Left lung (tissue), 4 donors: ENCODE measurements at regions not wholly inside any gene's neighbourhood (a gene's known extent, or its start where the extent isn't known, plus 50 kb on each side); places are given as distances from the start of the nearest gene placed in this dataset.
A peak's percentile ranks its signal among the peaks of the same experiment; 100 is the strongest.

Experiments
- ATAC-seq: fragments of 200-7000 bp; cut with Tn5 transposase; one replicate; pipeline ENCODE4 v1.9.1; 2020; ENCODE audit warnings: moderate library complexity
- DNase-seq, 4 donors: peaks; one replicate each; pipeline ENCODE4 v3.0.0-alpha.2; 2013 to 2020
- H3K27ac ChIP-seq, 2 donors: fragments of 200-600 bp; sonication (generic) in 1 of 2; one replicate each; pipeline versions ENCODE4 v1.5.0 to v1.8.0; 2020 to 2021
- H3K27me3 ChIP-seq, 2 donors: fragments of 200-600 bp; sonication (generic) in 1 of 2; one replicate each; pipeline versions ENCODE4 v1.5.0 to v1.8.0; 2020 to 2021
- H3K36me3 ChIP-seq, 2 donors: fragments of 200-600 bp; sonication (generic) in 1 of 2; one replicate each; pipeline versions ENCODE4 v1.5.0 to v1.8.0; 2020 to 2021
- H3K4me1 ChIP-seq, 2 donors: fragments of 200-600 bp; one replicate each; pipeline ENCODE4 v1.8.0; 2021
- H3K4me3 ChIP-seq, 2 donors: fragments of 200-600 bp; sonication (generic) in 1 of 2; one replicate each; pipeline versions ENCODE4 v1.5.0 to v1.8.0; 2020 to 2021; ENCODE audit warnings: mild to moderate bottlenecking in 1 of 2
- H3K9me3 ChIP-seq, 2 donors: fragments of 200-600 bp; sonication (generic) in 1 of 2; one replicate each; pipeline versions ENCODE4 v1.5.0 to v1.8.0; 2020 to 2021
- intact Hi-C, 2 donors: fragments of 100-400 bp; cut with DNase I; formaldehyde crosslinking; loops; one replicate each; pipeline versions ENCODE4 v1.11.2 to v1.14.2; 2022
- TF ChIP-seq, protein P1 (sequence below), 2 donors: fragments of 200-600 bp; sonication (generic) in 1 of 2; IDR thresholded peaks; one replicate each; pipeline versions ENCODE4 v1.5.0 to v1.8.0; 2021; ENCODE audit warnings: antibody characterized with exemption in 2 of 2
- donor health status: DM: no; HTN: yes; CAD: no.
- donor health status: DM: no; HTN: no; CAD: no.

DNA sequence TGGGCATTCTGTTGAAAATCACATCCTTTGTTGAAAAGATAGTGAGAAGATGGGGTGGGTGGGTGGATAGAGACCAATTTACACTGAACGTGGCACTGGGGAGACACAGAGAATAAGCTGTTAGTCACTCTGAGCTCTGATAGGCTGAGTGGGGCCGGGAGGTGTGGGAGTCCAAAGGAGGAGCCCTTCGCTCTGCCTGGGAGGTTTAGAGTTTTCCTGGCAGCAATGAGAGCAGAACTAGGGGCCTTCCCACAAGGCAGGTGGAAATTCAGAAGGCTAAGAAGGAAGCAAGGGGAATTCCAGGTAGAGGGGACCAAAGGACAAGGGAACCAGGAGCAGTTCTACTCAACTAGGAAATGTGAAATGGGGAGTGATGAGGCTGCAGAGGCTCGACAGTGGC, 272.7 kb downstream of the RPLP1 start:
- ATAC-seq, result no peak
- no peaks in the 10 kb centered on the region for H3K36me3 ChIP-seq
- H3K4me1 ChIP-seq, result peaks cover 4 to 91% of the 10 kb centered on the region in 2 donors
- H3K27me3 ChIP-seq, result no peaks in the 10 kb centered on the region
- no peaks in the 10 kb centered on the region for H3K9me3 ChIP-seq
- intact Hi-C loops, result no loop called here
- H3K4me3 ChIP-seq, result no peak overlapping the region
- H3K27ac ChIP-seq, result peak overlapping the region; percentile 19 to 91
- TF ChIP-seq, protein P1, sequence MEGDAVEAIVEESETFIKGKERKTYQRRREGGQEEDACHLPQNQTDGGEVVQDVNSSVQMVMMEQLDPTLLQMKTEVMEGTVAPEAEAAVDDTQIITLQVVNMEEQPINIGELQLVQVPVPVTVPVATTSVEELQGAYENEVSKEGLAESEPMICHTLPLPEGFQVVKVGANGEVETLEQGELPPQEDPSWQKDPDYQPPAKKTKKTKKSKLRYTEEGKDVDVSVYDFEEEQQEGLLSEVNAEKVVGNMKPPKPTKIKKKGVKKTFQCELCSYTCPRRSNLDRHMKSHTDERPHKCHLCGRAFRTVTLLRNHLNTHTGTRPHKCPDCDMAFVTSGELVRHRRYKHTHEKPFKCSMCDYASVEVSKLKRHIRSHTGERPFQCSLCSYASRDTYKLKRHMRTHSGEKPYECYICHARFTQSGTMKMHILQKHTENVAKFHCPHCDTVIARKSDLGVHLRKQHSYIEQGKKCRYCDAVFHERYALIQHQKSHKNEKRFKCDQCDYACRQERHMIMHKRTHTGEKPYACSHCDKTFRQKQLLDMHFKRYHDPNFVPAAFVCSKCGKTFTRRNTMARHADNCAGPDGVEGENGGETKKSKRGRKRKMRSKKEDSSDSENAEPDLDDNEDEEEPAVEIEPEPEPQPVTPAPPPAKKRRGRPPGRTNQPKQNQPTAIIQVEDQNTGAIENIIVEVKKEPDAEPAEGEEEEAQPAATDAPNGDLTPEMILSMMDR (IDR thresholded peaks at IDR 0.05), result no peak
- DNase-seq, result no peak

GRCh38 chr15:69725957-69726356, 273.3 kb downstream of the RPLP1 start:
- intact Hi-C loops, result no loop called here
- ATAC-seq (peak; percentile 45), DNase-seq (peak in 2 of 4 donors; percentile 43 to 82)
- no peaks in the 10 kb centered on the region for H3K27me3 ChIP-seq
- no peaks in the 10 kb centered on the region for H3K9me3 ChIP-seq
- TF ChIP-seq, protein P1 (IDR thresholded peaks at IDR 0.05), result peak in 1 of 2 donors; percentile 34
- H3K4me3 ChIP-seq, result no peak overlapping the region
- peak overlapping the region; percentile 19 to 91 for H3K27ac ChIP-seq
- peaks cover 3 to 91% of the 10 kb centered on the region in 2 donors for H3K4me1 ChIP-seq
- no peaks in the 10 kb centered on the region for H3K36me3 ChIP-seq

GRCh38 chr15:69727121-69727924, 274.7 kb downstream of the RPLP1 start:
- ATAC-seq, result no peak

DNA sequence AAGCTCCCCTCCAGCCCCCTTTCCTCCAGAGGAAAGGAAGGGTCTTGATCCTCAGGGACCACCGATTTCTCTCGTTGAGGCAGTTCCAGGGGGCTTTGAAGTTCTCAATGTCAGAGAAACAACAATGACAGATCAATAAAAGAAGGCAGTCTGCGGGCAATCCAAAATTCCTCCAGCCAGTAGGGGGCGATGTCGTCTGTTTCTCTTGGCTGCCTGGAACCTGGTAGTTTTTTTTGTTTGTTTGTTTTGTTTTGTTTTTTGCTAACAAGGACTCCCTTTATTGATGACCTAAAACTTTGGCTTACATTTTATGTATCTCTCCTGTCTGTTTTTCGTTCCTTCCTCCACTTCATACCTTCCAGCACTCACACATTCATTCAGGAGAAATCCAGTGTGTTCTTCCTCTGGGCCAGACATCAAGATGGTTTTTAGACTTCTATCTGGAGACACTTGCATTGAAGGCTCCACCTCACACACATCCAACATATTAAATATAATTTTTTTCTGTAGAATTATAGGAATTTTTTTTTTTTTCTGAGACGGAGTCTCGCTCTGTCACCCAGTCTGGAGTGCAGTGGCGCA, 276.6 kb downstream of the RPLP1 start:
- no peak overlapping the region for H3K27ac ChIP-seq
- DNase-seq, result no peak
- peaks cover 0 to 60% of the 10 kb centered on the region in 2 donors for H3K4me1 ChIP-seq
- intact Hi-C loops, result no loop called here
- no peak for ATAC-seq
- H3K4me3 ChIP-seq, result no peak overlapping the region
- TF ChIP-seq, protein P1 (IDR thresholded peaks at IDR 0.05), result peak; percentile 64 to 80
- no peaks in the 10 kb centered on the region for H3K27me3 ChIP-seq
- H3K36me3 ChIP-seq, result no peaks in the 10 kb centered on the region
- H3K9me3 ChIP-seq, result no peaks in the 10 kb centered on the region

More at GRCh38 chr15:69727121-69727924, 274.7 kb downstream of the RPLP1 start:
- H3K9me3 ChIP-seq, result no peaks in the 10 kb centered on the region
- H3K4me1 ChIP-seq, result peaks cover 0 to 79% of the 10 kb centered on the region in 2 donors
- no peak overlapping the region for H3K4me3 ChIP-seq
- no peaks in the 10 kb centered on the region for H3K27me3 ChIP-seq
- peak overlapping the region in 1 of 2 donors; percentile 91 for H3K27ac ChIP-seq
- DNase-seq, result no peak
- TF ChIP-seq, protein P1 (IDR thresholded peaks at IDR 0.05), result no peak
- intact Hi-C loops, result no loop called here
- no peaks in the 10 kb centered on the region for H3K36me3 ChIP-seq

- Histone ChIP-seq H3K4me1 (peaks cover 0 to 48% of the 10 kb centered on the region in 2 donors), H3K27ac (no peak overlapping the region), H3K27me3 (no peaks in the 10 kb centered on the region), H3K36me3 (no peaks in the 10 kb centered on the region), H3K4me3 (no peak overlapping the region), H3K9me3 (no peaks in the 10 kb centered on the region)
- no peak for ATAC-seq
- no peak for DNase-seq
- TF ChIP-seq, protein P1 (IDR thresholded peaks at IDR 0.05), result no peak
- intact Hi-C loops, result no loop called here
These were observed 277.9 kb downstream of the RPLP1 start for GRCh38 chr15:69730281-69731080.
